HG02623 (cell line): ENCODE measurements at regions not wholly inside any gene's neighbourhood (a gene's known extent, or its start where the extent isn't known, plus 50 kb on each side); places are given as distances from the start of the nearest gene placed in this dataset.
"Not testable (repeated sequence)": the region's sequence is repeated elsewhere in the genome, so short reads cannot be mapped to it uniquely, and the experiment has no call there.

Experiments used
- ATAC-seq: cut with Tn5 transposase; IDR thresholded peaks from one replicate; pipeline ENCODE4 v1.9.1; 2021; ENCODE audit warnings: moderate library complexity; ENCODE audit not compliant: unreplicated experiment

- no peak for ATAC-seq
Measured at GRCh38 chr13:99677116-99677951, 176.1 kb downstream of the TM9SF2 start.

GRCh38 chr13:99671746-99672145 is 170.5 kb downstream of the TM9SF2 start:
- ATAC-seq: no peak

GRCh38 chr13:99669096-99669495 is 167.8 kb downstream of the TM9SF2 start:
- not testable (repeated sequence) for ATAC-seq

GRCh38 chr13:99666146-99666805 is 165.0 kb downstream of the TM9SF2 start:
- no peak for ATAC-seq

GRCh38 chr13:99665711-99666110 is 164.4 kb downstream of the TM9SF2 start:
- ATAC-seq: no peak

GRCh38 chr13:99663908-99664307 is 162.6 kb downstream of the TM9SF2 start:
- no peak for ATAC-seq

- ATAC-seq: no peak
Measured at GRCh38 chr13:99663185-99663825, 162.0 kb downstream of the TM9SF2 start.

- ATAC-seq: no peak
Measured at GRCh38 chr13:99662678-99663077, 161.4 kb downstream of the TM9SF2 start.

GRCh38 chr13:99661791-99662190 is 160.5 kb downstream of the TM9SF2 start:
- no peak for ATAC-seq

GRCh38 chr13:99659866-99660554 is 158.7 kb downstream of the TM9SF2 start:
- ATAC-seq: no peak

GRCh38 chr13:99659226-99659625 is 158.0 kb downstream of the TM9SF2 start:
- ATAC-seq: no peak

- peak; percentile 31 for ATAC-seq
Measured at GRCh38 chr13:99658261-99658991, 157.2 kb downstream of the TM9SF2 start.

GRCh38 chr13:99657848-99658260 is 156.6 kb downstream of the TM9SF2 start:
- ATAC-seq: no peak

- ATAC-seq: no peak
Measured at GRCh38 chr13:99656844-99657381, 155.6 kb downstream of the TM9SF2 start.

GRCh38 chr13:99656092-99656745 is 154.9 kb downstream of the TM9SF2 start:
- no peak for ATAC-seq

GRCh38 chr13:99655351-99656091 is 154.2 kb downstream of the TM9SF2 start:
- ATAC-seq: no peak

GRCh38 chr13:99654076-99654475 is 152.8 kb downstream of the TM9SF2 start:
- no peak for ATAC-seq

GRCh38 chr13:99653526-99653925 is 152.3 kb downstream of the TM9SF2 start:
- no peak for ATAC-seq

- ATAC-seq: no peak
Measured at GRCh38 chr13:99652901-99653300, 151.6 kb downstream of the TM9SF2 start.
